ENCODE measurements at regions not wholly inside any gene's neighbourhood (a gene's known extent, or its start where the extent isn't known, plus 50 kb on each side); places are given as distances from the start of the nearest gene placed in this dataset.
"Not testable (repeated sequence)": the region's sequence is repeated elsewhere in the genome, so short reads cannot be mapped to it uniquely, and the experiment has no call there.

DNA sequence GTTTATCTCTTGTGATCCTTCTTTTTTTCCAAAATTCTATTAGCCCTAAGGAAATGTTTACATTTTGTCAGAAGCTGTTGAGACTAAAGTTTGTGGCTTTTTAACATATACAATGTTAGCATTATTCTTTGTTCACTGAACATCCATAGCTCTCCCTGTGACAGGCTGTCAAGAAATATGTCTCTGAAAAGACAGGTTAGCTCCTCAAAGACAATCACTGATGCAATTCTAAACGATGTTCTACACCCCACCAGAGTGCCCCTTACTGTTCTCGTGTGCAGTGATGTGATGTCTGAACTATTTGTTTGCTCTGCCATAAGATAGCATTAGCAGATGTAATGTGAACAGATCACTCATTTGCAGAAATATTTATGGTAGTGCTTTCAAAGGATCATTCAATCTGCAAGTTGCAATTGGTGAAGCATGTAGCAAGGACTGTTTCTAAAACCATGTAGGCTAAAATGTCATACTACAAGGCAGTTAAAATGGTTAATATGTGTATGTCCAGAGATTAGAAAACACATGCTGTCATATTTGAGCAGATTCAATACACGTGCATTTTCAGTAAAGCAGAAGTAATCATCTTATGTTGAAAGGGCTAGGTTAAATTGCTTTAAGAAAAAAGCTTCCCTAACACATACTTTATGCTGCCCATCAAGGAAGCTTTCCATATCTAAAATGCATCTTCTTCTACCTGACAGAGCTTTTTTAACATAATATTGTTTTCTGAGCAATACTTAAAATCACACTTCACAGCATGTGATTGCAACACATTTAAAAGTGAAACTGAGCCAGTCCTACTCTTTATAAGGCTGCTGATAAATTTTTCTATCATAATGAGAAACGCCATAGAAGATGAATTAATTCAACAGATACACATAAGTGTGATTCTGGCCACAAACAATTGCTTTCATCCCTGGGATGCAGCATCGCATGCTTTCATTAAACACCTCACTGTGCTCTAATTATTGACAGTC lies 285.7 kb upstream of the UBE2E3 start:
- no peak for DNase-seq

GRCh38 chr2:180692322-180692721 lies 288.1 kb upstream of the UBE2E3 start:
- no peak for DNase-seq

DNA sequence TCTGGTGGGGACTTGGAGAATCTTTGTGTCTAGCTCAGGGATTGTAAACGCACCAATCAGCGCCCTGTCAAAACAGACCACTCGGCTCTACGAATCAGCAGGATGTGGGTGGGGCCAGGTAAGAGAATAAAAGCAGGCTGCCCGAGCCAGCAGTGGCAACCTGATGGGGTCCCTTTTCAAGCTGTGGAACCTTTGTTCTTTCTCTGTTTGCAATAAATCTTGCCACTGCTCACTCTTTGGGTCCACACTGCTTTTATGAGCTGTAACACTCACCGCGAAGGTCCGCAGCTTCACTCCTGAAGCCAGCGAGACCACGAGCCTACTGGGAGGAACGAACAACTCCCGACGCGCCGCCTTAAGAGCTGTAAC lies 288.6 kb upstream of the UBE2E3 start:
- not testable (repeated sequence) for DNase-seq

GRCh38 chr2:180691186-180691854 lies 289.1 kb upstream of the UBE2E3 start:
- not testable (repeated sequence) for DNase-seq

- DNase-seq = no peak
Observed at GRCh38 chr2:180690611-180691010, 289.8 kb upstream of the UBE2E3 start.

- DNase-seq = no peak
Observed at GRCh38 chr2:180682871-180683270, 297.5 kb upstream of the UBE2E3 start.

- no peak for DNase-seq
Observed at GRCh38 chr2:180679693-180680092, 300.7 kb upstream of the UBE2E3 start.

DNA sequence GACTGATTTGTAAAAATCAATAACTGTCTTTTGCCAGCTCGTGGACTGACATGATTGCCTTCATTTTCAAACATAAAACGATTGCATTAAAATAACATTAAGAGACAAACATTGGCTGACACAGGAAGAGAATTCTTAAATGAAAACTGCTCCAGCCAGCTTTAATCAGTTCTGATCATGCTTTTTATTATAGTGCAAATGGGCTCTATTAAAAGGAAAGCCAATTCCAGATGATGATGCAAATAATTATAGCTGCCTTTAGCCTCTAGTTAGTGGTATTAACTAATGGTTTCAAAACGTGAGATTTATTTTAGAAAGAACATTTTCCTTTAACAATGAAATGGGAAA lies 301.8 kb upstream of the UBE2E3 start:
- no peak for DNase-seq

DNA sequence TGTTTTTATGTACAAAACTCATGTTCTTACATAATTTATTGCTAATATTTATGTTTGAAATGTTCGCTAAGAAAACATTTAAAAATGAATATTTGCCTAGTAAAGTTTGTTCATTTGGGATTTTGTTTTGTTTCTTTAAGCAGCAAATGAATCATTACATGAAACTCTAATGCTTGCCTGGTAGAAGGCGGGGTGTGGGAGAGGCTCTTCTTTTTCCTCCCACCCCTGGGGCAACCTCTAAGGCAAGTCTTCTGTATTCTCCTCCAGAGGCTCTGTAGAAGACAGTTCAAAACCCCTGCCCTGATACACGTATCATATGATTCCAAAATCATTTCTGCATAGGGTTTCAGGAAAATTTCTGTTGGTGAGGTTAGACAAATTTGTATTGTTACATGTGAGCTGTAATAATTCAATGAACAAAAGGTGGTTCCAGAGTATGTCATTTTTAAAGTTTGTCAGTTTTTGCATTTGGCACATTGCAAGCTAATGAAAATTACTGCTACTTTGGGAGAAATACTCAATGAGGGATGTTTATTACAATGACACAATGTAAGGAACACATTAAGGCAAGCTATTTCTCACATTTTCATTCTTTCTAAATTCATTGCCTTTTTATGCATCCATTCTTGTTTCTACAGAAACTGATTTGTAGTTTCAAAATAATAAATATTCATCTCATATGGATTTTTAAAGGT lies 302.3 kb upstream of the UBE2E3 start:
- no peak for DNase-seq

GRCh38 chr2:180677200-180677599 lies 303.2 kb upstream of the UBE2E3 start:
- no peak for DNase-seq

- DNase-seq = no peak
Observed at GRCh38 chr2:180676520-180677025, 303.8 kb upstream of the UBE2E3 start.

DNA sequence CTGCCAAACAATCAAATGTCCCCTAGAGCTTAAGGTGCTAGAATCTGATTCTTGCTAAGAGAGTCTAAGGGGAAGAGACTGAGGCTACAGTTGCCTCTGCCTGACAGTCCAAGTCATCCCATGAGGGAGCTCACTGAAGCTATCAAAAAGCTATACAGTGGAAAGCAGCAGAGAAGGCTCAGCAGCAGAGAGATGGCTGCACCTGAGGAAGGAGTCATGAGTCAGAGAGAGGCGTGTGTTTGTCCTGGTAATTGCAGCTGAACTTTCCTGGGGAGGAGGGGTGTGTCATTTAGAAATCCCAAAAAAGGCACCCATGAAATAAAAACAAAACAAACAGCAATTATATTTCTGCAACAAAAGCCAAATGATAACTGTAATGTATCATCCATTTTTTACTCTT lies 305.2 kb upstream of the UBE2E3 start:
- no peak for DNase-seq

GRCh38 chr2:180672377-180672776 lies 308.0 kb upstream of the UBE2E3 start:
- no peak for DNase-seq

DNA sequence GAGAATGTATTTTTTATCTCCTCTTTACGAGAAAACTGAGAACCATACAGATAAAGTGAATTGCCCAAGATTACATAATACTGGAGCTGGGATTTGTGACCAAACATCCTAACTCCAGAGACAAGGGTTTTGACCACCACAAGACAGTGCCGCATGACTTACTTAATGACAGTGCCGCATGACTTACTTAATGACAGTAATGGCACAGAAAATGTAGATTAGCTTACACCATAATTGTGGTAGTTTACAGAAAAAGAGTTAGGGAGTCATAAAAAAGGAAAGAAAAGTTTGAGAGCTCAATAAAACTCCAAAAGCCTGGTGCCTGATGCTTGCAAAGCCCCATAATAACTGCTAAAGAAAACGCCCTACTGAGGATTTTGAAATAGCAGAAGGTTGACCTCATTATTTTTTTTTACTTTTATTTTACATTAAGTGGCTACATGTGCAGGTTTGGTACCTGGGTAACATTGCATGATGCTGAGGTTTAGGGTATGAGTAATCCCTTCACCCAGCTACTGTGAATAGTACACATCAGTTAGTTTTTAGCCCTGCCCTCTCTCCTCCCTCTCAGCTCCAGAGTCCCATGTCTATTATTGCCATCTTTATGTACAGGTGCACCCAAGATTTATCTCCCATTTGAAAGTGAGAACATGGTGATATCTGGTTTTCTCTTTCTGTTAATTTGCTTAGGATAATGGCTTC lies 310.0 kb upstream of the UBE2E3 start:
- no peak for DNase-seq

- DNase-seq = no peak
Observed at GRCh38 chr2:180669016-180669415, 311.4 kb upstream of the UBE2E3 start.

DNA sequence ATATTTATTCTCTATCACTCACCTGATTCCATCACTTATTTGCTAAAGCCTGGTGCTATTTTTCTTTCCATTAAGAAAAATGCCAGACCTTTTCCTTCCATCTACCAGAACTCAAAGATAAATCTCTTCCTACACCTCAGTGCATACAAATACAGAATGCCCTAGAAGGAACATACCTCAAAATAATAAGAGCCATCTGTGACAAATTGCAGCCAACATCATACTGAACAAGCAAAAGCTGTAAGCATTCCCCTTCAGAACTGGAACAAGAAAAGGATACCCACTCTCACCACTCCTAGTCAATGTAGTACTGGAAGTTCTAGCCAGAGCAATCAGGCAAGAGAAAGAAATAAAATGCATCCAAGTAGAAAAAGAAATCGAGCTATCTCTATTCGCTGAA lies 315.9 kb upstream of the UBE2E3 start:
- DNase-seq = no peak

GRCh38 chr2:180662941-180663471 lies 317.4 kb upstream of the UBE2E3 start:
- no peak for DNase-seq

GRCh38 chr2:180662521-180662920 lies 317.9 kb upstream of the UBE2E3 start:
- no peak for DNase-seq

DNA sequence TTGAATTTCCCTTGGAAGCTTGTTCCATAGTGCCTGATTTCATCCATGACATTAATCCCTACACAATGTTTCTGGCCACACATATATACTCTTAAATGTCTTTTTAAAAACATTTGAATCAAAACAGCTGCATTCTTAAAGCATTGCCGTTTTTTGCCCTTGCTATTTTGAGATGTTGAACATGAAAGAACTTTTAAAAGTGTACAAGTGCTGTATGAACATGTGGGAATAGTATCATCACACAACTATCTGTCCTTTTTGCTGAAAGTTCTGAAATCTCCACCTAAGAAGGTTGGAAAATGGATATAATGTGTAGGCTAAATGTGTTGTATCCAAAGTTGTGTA lies 318.7 kb upstream of the UBE2E3 start:
- DNase-seq = no peak

DNA sequence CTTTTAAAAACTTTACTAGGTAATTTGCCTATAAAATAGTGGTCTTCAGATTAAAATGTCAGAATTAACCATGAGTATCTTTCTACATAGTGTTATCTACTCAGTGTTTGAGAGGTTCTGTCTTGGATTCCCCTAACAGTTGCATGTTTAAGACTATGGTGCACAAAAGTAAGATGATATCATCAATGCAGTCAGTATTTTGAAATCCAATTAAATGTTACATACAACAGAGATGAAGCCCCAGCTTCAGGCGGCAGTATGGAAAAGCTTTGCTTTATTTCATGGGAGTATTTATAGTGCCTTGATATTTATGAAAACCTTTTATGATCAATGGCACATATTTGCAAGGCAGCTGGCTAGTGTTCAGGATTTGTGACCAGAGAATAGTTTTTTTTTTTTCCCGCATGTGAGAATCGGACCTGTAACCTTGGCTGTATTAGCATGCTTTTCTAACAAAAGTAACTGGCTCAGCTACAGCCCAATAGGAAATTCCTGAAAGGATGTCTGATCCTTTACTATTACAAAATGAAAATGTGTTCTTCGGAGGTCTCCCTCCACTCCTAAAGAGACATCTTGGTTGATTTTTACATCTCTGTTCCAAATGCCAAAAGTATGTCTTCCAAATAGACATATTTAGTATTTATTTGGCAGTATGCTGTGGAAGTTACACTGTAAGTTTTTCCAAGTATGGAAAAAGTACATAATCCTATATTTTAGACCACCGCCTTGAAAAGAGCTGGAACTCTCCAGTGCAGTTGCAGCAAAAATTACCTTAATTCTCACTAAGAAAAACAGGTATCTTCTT lies 319.3 kb upstream of the UBE2E3 start:
- no peak for DNase-seq

DNA sequence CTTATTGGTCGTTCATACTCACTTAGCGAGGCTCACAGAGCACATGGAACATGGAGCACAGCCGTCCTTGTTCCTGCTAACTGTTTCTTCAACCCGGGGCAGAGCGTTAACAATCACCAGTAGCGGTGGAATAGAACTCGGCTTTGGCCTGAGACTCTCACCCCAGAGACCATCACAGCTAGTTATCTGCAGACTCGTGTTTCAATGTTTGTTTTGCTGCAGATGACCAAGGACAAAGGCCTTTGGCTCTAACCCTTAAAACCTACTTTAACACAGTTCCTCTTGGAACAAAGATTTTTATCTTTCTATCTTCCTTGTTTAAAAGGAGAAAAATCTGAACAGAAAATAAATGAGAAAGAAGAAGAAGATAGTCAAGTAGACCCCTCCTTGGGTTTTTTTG lies 320.2 kb upstream of the UBE2E3 start:
- DNase-seq = no peak

- DNase-seq = no peak
Observed at GRCh38 chr2:180657054-180657453, 323.4 kb upstream of the UBE2E3 start.
